ENCODE measurements at regions not wholly inside any gene's neighbourhood (a gene's known extent, or its start where the extent isn't known, plus 50 kb on each side); places are given as distances from the start of the nearest gene placed in this dataset.

DNA sequence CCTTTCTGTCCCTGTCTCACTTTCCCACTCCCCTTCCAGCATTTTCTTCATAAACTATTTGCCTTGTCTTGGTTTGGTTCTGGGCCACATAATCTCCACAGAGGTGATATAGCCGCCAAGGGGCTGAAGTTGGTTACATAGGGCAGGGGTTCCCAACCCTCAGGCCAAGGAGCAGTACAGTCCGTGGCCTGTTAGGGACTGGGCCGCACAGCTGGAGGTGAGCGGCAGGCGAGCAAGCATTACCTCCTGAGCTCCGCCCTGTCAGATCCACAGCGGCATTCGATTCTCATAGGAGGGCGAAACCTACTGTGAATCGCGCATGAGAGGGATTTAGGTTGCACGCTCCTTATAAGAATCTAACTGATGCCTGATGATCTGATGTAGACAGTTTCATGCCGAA, 80.6 kb upstream of the HIF1A start:
- Histone ChIP-seq H3K27me3 (ENCODE audit: control insufficient read depth, insufficient read depth, low read length) (no peaks in the 10 kb centered on the region), H3K9me3 (replicated peaks; ENCODE audit: low read length) (no peaks in the 10 kb centered on the region), H3K4me2 (ENCODE audit: low read length) (no peak overlapping the region), H3K36me3 (ENCODE audit: insufficient read depth, low read length) (no peaks in the 10 kb centered on the region), H3K4me1 (ENCODE audit: control insufficient read depth, insufficient read depth, low read length) (peaks cover 42% of the 10 kb centered on the region), H3K9ac (ENCODE audit: low read depth, low read length) (no peak overlapping the region), H3K4me3 (ENCODE audit: low read length) (no peak overlapping the region)

DNA sequence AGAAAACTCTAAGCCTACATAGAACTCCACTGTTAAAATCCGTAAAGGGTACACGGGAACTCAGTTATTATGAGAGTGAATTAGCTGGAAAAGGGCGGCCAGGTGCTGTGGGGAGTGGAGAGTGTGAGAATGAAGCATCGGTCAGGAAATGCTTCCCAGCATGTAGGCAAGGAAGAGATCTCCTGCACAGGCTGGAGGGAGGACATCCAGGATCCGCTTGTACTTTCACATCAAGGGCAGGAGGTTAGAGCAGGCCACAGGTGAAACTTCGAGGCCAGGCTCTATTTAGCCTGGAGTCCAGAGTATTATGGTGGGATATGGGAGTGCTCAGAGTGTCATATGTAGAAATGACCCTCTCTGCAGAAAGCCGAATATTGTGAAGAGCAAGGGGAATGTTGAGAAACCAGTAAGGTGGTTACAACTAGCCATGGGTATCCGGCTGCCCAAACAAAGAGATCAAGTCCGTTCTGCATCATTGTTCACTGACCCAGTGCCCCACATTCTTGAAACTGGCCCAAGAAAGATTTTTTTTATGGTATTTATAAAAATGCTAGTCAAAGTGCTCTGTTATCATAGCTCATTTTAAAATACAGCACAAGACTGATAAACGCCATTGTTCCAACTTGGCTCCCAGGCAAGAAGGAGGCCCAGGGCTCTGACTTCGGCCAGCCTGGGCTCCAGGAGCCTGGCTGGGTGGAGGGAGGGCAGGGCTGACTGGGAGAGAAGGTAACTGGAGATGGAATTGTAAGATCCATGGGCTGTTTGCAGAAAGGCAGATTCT, 79.4 kb upstream of the HIF1A start:
- Histone ChIP-seq H3K36me3 (ENCODE audit: insufficient read depth, low read length) (no peaks in the 10 kb centered on the region), H3K4me3 (ENCODE audit: low read length) (peak overlapping the region; percentile 29), H3K4me1 (ENCODE audit: control insufficient read depth, insufficient read depth, low read length) (peaks cover 49% of the 10 kb centered on the region), H3K9ac (ENCODE audit: low read depth, low read length) (peak overlapping the region; percentile 65), H3K27me3 (ENCODE audit: control insufficient read depth, insufficient read depth, low read length) (no peaks in the 10 kb centered on the region), H3K9me3 (replicated peaks; ENCODE audit: low read length) (no peaks in the 10 kb centered on the region), H3K4me2 (ENCODE audit: low read length) (peak overlapping the region; percentile 66)

DNA sequence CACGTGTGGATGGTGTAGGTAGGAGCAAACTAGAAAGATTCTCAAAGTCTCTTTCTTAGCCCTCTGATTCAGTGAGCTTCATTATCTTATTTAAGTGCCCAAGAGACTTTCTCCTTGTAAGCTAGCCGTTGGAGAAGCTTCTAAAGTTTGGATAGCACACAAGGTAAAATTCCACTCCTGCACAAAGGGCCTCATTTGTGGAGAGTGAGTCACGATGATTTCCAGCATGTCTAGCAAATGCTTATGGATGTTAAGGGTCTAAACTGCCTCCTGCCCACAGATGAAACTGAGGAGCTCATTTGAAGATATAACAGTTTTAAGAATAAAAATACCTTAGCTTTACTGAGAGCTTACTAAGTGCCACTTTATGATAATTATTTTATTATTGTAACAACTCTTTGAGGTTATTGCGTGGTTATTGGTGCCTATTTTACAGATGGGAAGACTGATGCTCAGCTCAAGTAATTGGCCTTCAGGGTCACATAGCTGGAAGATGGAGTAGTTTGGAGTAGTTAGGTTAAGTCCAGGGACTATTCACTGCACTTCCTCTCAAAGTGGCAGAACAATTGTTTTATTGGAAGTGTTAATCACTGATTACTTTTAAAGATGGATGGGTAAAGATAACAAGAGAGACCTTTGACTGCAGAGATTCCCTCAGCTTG, 78.7 kb upstream of the HIF1A start:
- peak overlapping the region; percentile 29 for H3K4me3 ChIP-seq (ENCODE audit: low read length)
- no peaks in the 10 kb centered on the region for H3K36me3 ChIP-seq (ENCODE audit: insufficient read depth, low read length)
- H3K4me2 ChIP-seq (ENCODE audit: low read length), result peak overlapping the region; percentile 66
- H3K9me3 ChIP-seq (replicated peaks; ENCODE audit: low read length), result no peaks in the 10 kb centered on the region
- H3K9ac ChIP-seq (ENCODE audit: low read depth, low read length), result peak overlapping the region; percentile 65
- H3K4me1 ChIP-seq (ENCODE audit: control insufficient read depth, insufficient read depth, low read length), result peaks cover 53% of the 10 kb centered on the region
- no peaks in the 10 kb centered on the region for H3K27me3 ChIP-seq (ENCODE audit: control insufficient read depth, insufficient read depth, low read length)

DNA sequence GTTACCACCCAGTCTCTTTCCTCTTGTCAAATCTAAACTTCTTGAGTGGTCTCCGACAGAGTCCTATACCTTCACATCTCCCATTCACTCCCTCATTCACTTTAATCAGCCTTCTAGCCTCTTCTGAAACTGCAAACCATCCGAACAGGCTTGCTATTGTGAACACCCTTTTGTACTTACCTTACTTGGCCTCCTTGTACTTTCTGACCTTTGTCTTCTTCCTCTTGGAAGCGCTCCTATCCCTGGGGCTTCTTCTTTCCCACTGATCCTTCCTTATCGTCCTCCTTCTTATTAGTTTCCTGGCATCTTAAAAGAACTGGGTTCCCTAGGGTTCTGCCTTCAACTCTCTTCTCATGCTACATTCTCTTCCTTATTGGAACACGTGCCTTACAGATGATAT, 76.9 kb upstream of the HIF1A start:
- no peak overlapping the region for H3K4me3 ChIP-seq (ENCODE audit: low read length)
- H3K4me1 ChIP-seq (ENCODE audit: control insufficient read depth, insufficient read depth, low read length), result peaks cover 45% of the 10 kb centered on the region
- no peak overlapping the region for H3K9ac ChIP-seq (ENCODE audit: low read depth, low read length)
- H3K36me3 ChIP-seq (ENCODE audit: insufficient read depth, low read length), result no peaks in the 10 kb centered on the region
- no peaks in the 10 kb centered on the region for H3K27me3 ChIP-seq (ENCODE audit: control insufficient read depth, insufficient read depth, low read length)
- H3K9me3 ChIP-seq (replicated peaks; ENCODE audit: low read length), result no peaks in the 10 kb centered on the region
- no peak overlapping the region for H3K4me2 ChIP-seq (ENCODE audit: low read length)

DNA sequence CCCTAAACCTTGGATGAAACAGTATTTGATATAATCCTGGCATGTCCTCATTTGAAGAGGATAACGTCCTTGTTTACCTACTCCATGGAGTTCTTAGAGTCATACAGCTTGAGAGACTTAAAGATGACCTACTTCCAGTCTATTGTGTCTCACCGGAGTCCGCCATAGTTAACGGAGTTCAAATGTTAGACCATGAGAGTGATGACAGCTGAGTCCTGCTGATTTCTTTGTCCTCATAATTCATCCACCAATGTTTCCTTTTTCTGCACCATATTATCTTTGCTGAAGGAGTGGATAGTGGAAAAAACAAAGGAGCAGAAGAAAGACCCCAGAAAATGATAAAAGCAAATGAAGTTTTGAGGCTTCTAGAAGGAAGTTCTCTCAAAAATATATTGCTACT, 75.8 kb upstream of the HIF1A start:
- H3K36me3 ChIP-seq (ENCODE audit: insufficient read depth, low read length), result no peaks in the 10 kb centered on the region

DNA sequence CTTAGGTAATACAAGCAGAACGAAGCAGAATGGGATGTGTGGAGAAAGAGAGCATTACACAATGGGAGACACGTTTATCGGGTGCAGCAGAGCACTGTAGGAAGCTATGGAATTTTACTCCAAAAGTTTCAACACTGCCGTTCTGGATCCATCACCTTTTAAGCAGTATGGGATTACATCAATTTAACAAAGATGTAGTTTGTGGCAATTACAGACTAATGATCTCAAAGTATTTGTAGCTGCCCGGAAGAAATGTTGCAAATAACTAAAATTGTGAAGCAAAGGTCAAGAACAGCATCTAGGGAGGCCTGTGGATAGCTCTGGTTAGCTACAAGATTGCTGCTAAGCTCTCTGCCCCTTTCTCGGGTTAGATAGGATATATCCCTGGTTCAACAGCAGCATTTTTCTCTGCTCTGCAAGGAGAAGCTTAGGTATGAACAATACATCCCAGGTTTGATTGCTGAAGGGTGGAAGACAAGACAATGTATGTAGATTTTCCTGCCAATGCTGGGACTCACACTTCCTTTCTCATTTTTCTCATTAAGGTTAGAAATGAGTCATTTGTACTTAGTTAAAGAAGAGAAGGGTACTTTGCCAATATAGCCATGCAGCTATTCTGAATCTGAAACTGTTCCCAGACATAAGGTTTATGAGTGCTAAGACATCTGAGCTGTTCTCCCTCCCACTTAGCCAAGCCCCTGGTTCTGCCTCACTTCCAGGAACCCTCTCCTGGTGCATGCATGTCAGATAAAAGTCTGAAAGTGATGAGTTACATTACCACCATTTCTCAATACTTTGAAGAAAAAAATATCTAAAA, 75.0 kb upstream of the HIF1A start:
- Histone ChIP-seq H3K27me3 (ENCODE audit: control insufficient read depth, insufficient read depth, low read length) (no peaks in the 10 kb centered on the region), H3K4me3 (ENCODE audit: low read length) (no peak overlapping the region), H3K4me2 (ENCODE audit: low read length) (peak overlapping the region; percentile 44), H3K36me3 (ENCODE audit: insufficient read depth, low read length) (no peaks in the 10 kb centered on the region), H3K4me1 (ENCODE audit: control insufficient read depth, insufficient read depth, low read length) (peaks cover 51% of the 10 kb centered on the region), H3K9ac (ENCODE audit: low read depth, low read length) (peak overlapping the region; percentile 70), H3K9me3 (replicated peaks; ENCODE audit: low read length) (no peaks in the 10 kb centered on the region)

More for the DNA sequence above, 75.8 kb upstream of the HIF1A start:
- no peak overlapping the region for H3K4me3 ChIP-seq (ENCODE audit: low read length)
- no peak overlapping the region for H3K9ac ChIP-seq (ENCODE audit: low read depth, low read length)
- no peaks in the 10 kb centered on the region for H3K9me3 ChIP-seq (replicated peaks; ENCODE audit: low read length)
- H3K27me3 ChIP-seq (ENCODE audit: control insufficient read depth, insufficient read depth, low read length), result no peaks in the 10 kb centered on the region
- H3K4me2 ChIP-seq (ENCODE audit: low read length), result no peak overlapping the region
- peaks cover 45% of the 10 kb centered on the region for H3K4me1 ChIP-seq (ENCODE audit: control insufficient read depth, insufficient read depth, low read length)

DNA sequence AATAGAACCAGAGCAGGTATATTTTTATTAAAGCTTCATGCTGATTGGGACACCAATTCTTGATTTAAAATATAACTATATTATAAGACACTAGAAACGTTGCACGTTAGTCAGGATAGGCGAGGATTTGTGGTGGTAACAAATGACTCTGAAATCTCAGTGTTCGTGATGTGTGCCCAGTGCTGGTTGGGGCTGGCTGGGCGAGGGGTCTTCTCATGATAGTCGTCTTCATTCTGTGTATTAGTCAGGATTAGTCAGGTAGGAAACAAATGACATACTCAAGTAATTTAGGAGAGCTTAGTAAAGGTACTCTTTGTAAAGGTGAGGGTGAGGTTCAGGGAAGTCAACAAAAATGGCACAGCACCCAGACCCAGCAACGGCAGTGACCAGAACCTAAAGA, 73.9 kb upstream of the HIF1A start:
- Histone ChIP-seq H3K9me3 (replicated peaks; ENCODE audit: low read length) (no peaks in the 10 kb centered on the region), H3K36me3 (ENCODE audit: insufficient read depth, low read length) (no peaks in the 10 kb centered on the region)

DNA sequence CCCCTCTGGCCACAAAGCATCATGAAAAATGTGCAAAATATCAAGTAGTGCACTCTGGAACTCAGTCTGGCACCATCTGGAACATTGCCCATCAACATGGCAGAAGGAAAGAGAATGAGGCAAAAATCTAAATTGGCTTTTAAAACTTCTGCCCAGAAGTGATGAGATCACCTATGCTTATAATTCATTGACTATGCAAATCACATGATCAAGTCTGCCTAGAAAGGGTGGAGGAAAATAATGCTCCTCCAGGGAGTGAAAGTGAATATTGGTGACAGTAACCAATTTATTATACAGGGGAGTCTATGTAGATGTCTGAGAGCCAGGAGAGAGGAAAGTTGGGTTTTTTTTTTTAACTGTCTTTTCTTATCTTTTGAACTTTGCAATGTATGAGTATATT, 73.3 kb upstream of the HIF1A start:
- no peaks in the 10 kb centered on the region for H3K27me3 ChIP-seq (ENCODE audit: control insufficient read depth, insufficient read depth, low read length)
- no peaks in the 10 kb centered on the region for H3K9me3 ChIP-seq (replicated peaks; ENCODE audit: low read length)
- no peaks in the 10 kb centered on the region for H3K36me3 ChIP-seq (ENCODE audit: insufficient read depth, low read length)
- H3K4me1 ChIP-seq (ENCODE audit: control insufficient read depth, insufficient read depth, low read length), result peaks cover 36% of the 10 kb centered on the region
- H3K9ac ChIP-seq (ENCODE audit: low read depth, low read length), result no peak overlapping the region
- no peak overlapping the region for H3K4me3 ChIP-seq (ENCODE audit: low read length)
- H3K4me2 ChIP-seq (ENCODE audit: low read length), result no peak overlapping the region

More for the DNA sequence above, 73.9 kb upstream of the HIF1A start:
- Histone ChIP-seq H3K4me3 (ENCODE audit: low read length) (no peak overlapping the region), H3K9ac (ENCODE audit: low read depth, low read length) (peak overlapping the region; percentile 70), H3K4me2 (ENCODE audit: low read length) (no peak overlapping the region), H3K4me1 (ENCODE audit: control insufficient read depth, insufficient read depth, low read length) (peaks cover 42% of the 10 kb centered on the region), H3K27me3 (ENCODE audit: control insufficient read depth, insufficient read depth, low read length) (no peaks in the 10 kb centered on the region)

DNA sequence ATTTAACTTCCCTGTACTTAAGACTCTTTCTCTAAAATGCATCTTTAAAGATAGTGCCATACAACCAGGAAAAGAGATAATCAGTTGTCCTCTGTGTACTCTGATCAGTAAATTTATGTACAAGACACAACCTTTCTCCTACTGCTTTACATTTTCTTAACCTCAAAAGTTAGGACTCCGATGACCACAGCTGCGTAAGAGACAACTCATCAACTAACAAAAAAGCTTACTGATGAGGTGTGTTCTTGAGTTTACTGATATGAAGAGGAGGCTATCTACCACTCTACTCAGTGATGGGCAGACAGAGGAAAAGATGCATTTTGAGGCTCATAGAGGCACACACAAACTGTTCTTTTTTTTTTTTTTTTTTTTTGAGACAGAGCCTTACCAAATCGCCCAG, 71.4 kb upstream of the HIF1A start:
- no peak overlapping the region for H3K4me2 ChIP-seq (ENCODE audit: low read length)
- H3K36me3 ChIP-seq (ENCODE audit: insufficient read depth, low read length), result no peaks in the 10 kb centered on the region
- H3K4me3 ChIP-seq (ENCODE audit: low read length), result no peak overlapping the region
- peaks cover 38% of the 10 kb centered on the region for H3K4me1 ChIP-seq (ENCODE audit: control insufficient read depth, insufficient read depth, low read length)
- H3K9ac ChIP-seq (ENCODE audit: low read depth, low read length), result no peak overlapping the region
- no peaks in the 10 kb centered on the region for H3K9me3 ChIP-seq (replicated peaks; ENCODE audit: low read length)
- no peaks in the 10 kb centered on the region for H3K27me3 ChIP-seq (ENCODE audit: control insufficient read depth, insufficient read depth, low read length)

DNA sequence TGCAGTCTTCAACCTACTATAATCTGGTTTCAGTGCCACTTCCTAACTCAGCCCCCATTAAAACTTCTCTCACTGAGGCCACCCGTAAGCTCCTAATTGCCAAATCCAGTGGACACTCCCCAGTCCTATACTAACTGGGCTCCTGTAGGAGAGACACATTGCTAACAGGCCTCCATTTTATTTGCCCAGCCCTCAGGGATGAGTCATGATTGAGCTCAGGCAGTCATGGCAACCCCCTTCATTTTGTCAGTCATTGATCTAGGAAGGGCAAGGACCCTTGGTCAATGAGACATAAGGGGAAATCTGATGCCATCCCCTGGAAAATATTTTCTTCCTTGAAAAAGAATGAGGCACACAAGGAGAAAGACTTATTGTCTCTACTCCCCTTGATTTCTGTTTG, 70.1 kb upstream of the HIF1A start:
- no peak overlapping the region for H3K9ac ChIP-seq (ENCODE audit: low read depth, low read length)
- no peaks in the 10 kb centered on the region for H3K27me3 ChIP-seq (ENCODE audit: control insufficient read depth, insufficient read depth, low read length)
- no peak overlapping the region for H3K4me3 ChIP-seq (ENCODE audit: low read length)
- H3K36me3 ChIP-seq (ENCODE audit: insufficient read depth, low read length), result no peaks in the 10 kb centered on the region
- H3K4me1 ChIP-seq (ENCODE audit: control insufficient read depth, insufficient read depth, low read length), result peaks cover 31% of the 10 kb centered on the region
- H3K9me3 ChIP-seq (replicated peaks; ENCODE audit: low read length), result no peaks in the 10 kb centered on the region
- H3K4me2 ChIP-seq (ENCODE audit: low read length), result no peak overlapping the region

DNA sequence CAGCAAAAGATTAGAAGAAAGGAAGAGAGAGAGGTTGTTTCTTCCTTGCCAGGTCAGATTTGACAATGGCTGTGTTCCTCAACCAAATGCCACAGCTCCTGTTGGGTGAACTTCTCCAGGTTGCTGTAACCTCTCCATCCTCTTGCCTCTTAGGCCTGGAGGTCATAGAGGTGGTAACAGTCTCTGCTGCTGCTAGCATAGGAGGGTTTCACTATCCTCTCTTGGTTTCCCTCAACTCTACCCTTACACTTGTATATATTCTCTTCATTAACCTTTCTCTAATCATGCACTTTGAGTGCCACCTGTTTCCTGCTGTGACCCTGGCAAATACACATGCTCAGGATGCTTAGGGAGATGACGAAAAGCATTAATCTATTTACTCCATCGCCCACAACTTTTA, 67.7 kb upstream of the HIF1A start:
- no peaks in the 10 kb centered on the region for H3K9me3 ChIP-seq (replicated peaks; ENCODE audit: low read length)
- H3K4me2 ChIP-seq (ENCODE audit: low read length), result no peak overlapping the region
- H3K36me3 ChIP-seq (ENCODE audit: insufficient read depth, low read length), result no peaks in the 10 kb centered on the region
- H3K4me1 ChIP-seq (ENCODE audit: control insufficient read depth, insufficient read depth, low read length), result peaks cover 15% of the 10 kb centered on the region
- no peak overlapping the region for H3K9ac ChIP-seq (ENCODE audit: low read depth, low read length)
- H3K27me3 ChIP-seq (ENCODE audit: control insufficient read depth, insufficient read depth, low read length), result no peaks in the 10 kb centered on the region
- H3K4me3 ChIP-seq (ENCODE audit: low read length), result no peak overlapping the region

All from skeletal muscle satellite cell (primary cell).